Adrenal gland (tissue), 5 donors: ENCODE measurements at regions not wholly inside any gene's neighbourhood (a gene's known extent, or its start where the extent isn't known, plus 50 kb on each side); places are given as distances from the start of the nearest gene placed in this dataset.

Source experiments
- CTCF ChIP-seq, 6 experiments: fragments of 450-650 bp in 4 of 6; fragments of 200-600 bp in 2 of 6; sonication (generic) in 1 of 6; IDR thresholded peaks; 1 replicate in 5 of 6; 2 replicates in 1 of 6; pipeline versions ENCODE4 v1.5.1 to v1.8.0; 2016 to 2021; ENCODE audit warnings: antibody characterized with exemption in 6 of 6, mild to moderate bottlenecking in 2 of 6, moderate library complexity in 1 of 6
- POLR2A ChIP-seq, 2 donors: fragments of 450-650 bp; IDR thresholded peaks; one replicate each; pipeline ENCODE4 v1.6.1; 2017; ENCODE audit warnings: antibody characterized with exemption in 2 of 2, mild to moderate bottlenecking in 2 of 2, moderate library complexity in 1 of 2
- donor health status: DM: no; HTN: no; CAD: no.

DNA sequence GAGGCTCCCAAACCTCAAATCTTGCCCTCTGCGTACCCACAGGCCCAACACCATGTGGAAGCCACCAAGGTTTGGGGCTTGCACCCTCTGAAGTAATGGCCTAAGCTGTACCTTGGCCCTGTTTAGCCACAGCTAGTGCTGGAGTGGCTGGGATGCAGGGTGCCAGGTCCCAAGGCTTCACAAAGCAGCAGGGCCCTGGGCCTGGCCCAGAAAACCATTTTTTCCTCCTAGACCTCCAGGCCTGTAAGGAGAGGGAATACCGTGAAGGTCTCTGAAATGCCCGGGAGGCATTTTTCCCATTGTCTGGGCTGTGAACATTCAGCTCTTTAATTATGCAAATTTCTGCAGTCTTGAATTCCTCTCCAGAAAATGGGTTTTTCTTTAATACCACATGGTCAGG, 223.7 kb upstream of the CCN2 start:
- TF ChIP-seq CTCF (IDR thresholded peaks at IDR 0.05): no peak
- no peak for TF ChIP-seq POLR2A (IDR thresholded peaks at IDR 0.05)
